GM12891 (cell line): ENCODE measurements at regions not wholly inside any gene's neighbourhood (a gene's known extent, or its start where the extent isn't known, plus 50 kb on each side); places are given as distances from the start of the nearest gene placed in this dataset.

Experiments used
- DNase-seq: peaks from one replicate; pipeline ENCODE4 v3.0.0; 2011; ENCODE audit warnings: low spot score; ENCODE audit not compliant: insufficient read length
- FAIRE-seq: peaks from 2 replicates; lab custom pipeline; 2011; peaks lifted over from hg19 to GRCh38; lab: Jason Lieb, UNC
- PAX5 ChIP-seq: IDR thresholded peaks from 2 replicates; pipeline ENCODE4 v1.6.1; 2011; ENCODE audit warnings: low read length, moderate library complexity, mild to moderate bottlenecking; ENCODE audit not compliant: insufficient read depth, severe bottlenecking
- POLR2A ChIP-seq: IDR thresholded peaks from 2 replicates; pipeline ENCODE4 v1.6.1; 2011; ENCODE audit warnings: low read depth, low read length, control low read depth
- POLR2AphosphoS5 ChIP-seq: IDR thresholded peaks from 2 replicates; pipeline ENCODE4 v1.6.1; 2011; ENCODE audit warnings: low read depth, low read length, control low read depth
- POU2F2 ChIP-seq: IDR thresholded peaks from 2 replicates; pipeline ENCODE4 v1.6.1; 2011; ENCODE audit warnings: low read depth, mild to moderate bottlenecking, control low read depth, low read length, moderate library complexity
- SPI1 ChIP-seq: IDR thresholded peaks from 2 replicates; pipeline ENCODE4 v1.6.1; 2011; ENCODE audit warnings: low read depth, low read length, control low read depth
- TAF1 ChIP-seq: IDR thresholded peaks from 2 replicates; pipeline ENCODE4 v1.6.1; 2011; ENCODE audit warnings: low read depth, low read length, control low read depth

- DNase-seq (no peak), FAIRE-seq (no peak)
- TF ChIP-seq POLR2A (no peak), TAF1 (no peak), PAX5 (no peak), SPI1 (no peak), POLR2AphosphoS5 (no peak), POU2F2 (no peak)
Measured at GRCh38 chr10:42932735-42933447, 144.0 kb upstream of the RET start.

- no peak for TF ChIP-seq POLR2AphosphoS5
- TF ChIP-seq TAF1, result no peak
- no peak for TF ChIP-seq POLR2A
- TF ChIP-seq SPI1, result no peak
- no peak for TF ChIP-seq POU2F2
- TF ChIP-seq PAX5, result no peak
- FAIRE-seq (no peak), DNase-seq (no peak)
Measured at GRCh38 chr10:42933448-42934340, 143.2 kb upstream of the RET start.

- no peak for FAIRE-seq
- no peak for DNase-seq
Measured at GRCh38 chr10:42934351-42934811, 142.5 kb upstream of the RET start.

GRCh38 chr10:42934842-42935241 is 142.0 kb upstream of the RET start:
- FAIRE-seq, result no peak
- no peak for DNase-seq
- TF ChIP-seq POLR2A, result no peak
- no peak for TF ChIP-seq PAX5
- TF ChIP-seq SPI1, result no peak

More at GRCh38 chr10:42934351-42934811, 142.5 kb upstream of the RET start:
- TF ChIP-seq SPI1, result no peak
- no peak for TF ChIP-seq PAX5
- no peak for TF ChIP-seq POLR2A
- TF ChIP-seq POLR2AphosphoS5, result no peak
- no peak for TF ChIP-seq TAF1
- TF ChIP-seq POU2F2, result no peak

- TF ChIP-seq POLR2AphosphoS5, result no peak
- TF ChIP-seq POLR2A, result no peak
- TF ChIP-seq SPI1, result no peak
- no peak for TF ChIP-seq POU2F2
- no peak for TF ChIP-seq PAX5
- no peak for FAIRE-seq
- no peak for DNase-seq
Measured at GRCh38 chr10:42935466-42935865, 141.4 kb upstream of the RET start.

GRCh38 chr10:42936580-42936979 is 140.3 kb upstream of the RET start:
- no peak for DNase-seq
- TF ChIP-seq POLR2A (no peak), POLR2AphosphoS5 (no peak), PAX5 (no peak), POU2F2 (no peak), SPI1 (no peak), TAF1 (no peak)
- no peak for FAIRE-seq

- DNase-seq, result no peak
- no peak for FAIRE-seq
- TF ChIP-seq SPI1, result no peak
- TF ChIP-seq TAF1, result no peak
- no peak for TF ChIP-seq POLR2A
- no peak for TF ChIP-seq POLR2AphosphoS5
- no peak for TF ChIP-seq POU2F2
- TF ChIP-seq PAX5, result no peak
Measured at GRCh38 chr10:42937048-42937447, 139.8 kb upstream of the RET start.

- TF ChIP-seq POU2F2 (no peak), TAF1 (no peak), POLR2AphosphoS5 (no peak), PAX5 (no peak), POLR2A (no peak), SPI1 (no peak)
- FAIRE-seq (no peak), DNase-seq (no peak)
Measured at GRCh38 chr10:42937649-42938180, 139.2 kb upstream of the RET start.

GRCh38 chr10:42938351-42938750 is 138.5 kb upstream of the RET start:
- FAIRE-seq, result no peak
- no peak for TF ChIP-seq PAX5
- no peak for TF ChIP-seq POU2F2
- no peak for TF ChIP-seq POLR2A
- TF ChIP-seq POLR2AphosphoS5, result no peak
- no peak for TF ChIP-seq SPI1
- TF ChIP-seq TAF1, result no peak

GRCh38 chr10:42939237-42939636 is 137.6 kb upstream of the RET start:
- TF ChIP-seq SPI1, result no peak
- TF ChIP-seq POLR2A, result no peak
- no peak for TF ChIP-seq TAF1
- TF ChIP-seq POLR2AphosphoS5, result no peak
- TF ChIP-seq PAX5, result no peak
- DNase-seq, result no peak
- no peak for FAIRE-seq

More at GRCh38 chr10:42938351-42938750, 138.5 kb upstream of the RET start:
- no peak for DNase-seq
